OCI-LY3 (cell line): ENCODE measurements at regions not wholly inside any gene's neighbourhood (a gene's known extent, or its start where the extent isn't known, plus 50 kb on each side); places are given as distances from the start of the nearest gene placed in this dataset.

Experiments used
- CTCF ChIP-seq: fragments of 200-600, 300-600 bp; sonication (generic); IDR thresholded peaks from 2 replicates; pipeline ENCODE4 v1.5.1; 2014; ENCODE audit warnings: antibody characterized with exemption, low read length, low read depth
- EZH2phosphoT487 ChIP-seq: fragments of 200-600 bp; shearing (Covaris generic); IDR thresholded peaks from 2 replicates; pipeline ENCODE4 v1.6.1; 2018; ENCODE audit warnings: antibody characterized with exemption, mixed run types, low read depth

- peak; percentile 28 for TF ChIP-seq CTCF
- TF ChIP-seq EZH2phosphoT487 = no peak
These were observed 260.0 kb upstream of the TCF4 start for GRCh38 chr18:55847960-55848359.
